NCI-H146 treated with DMSO at 0.1 percent for 48 hours (cell line): ENCODE measurements at regions not wholly inside any gene's neighbourhood (a gene's known extent, or its start where the extent isn't known, plus 50 kb on each side); places are given as distances from the start of the nearest gene placed in this dataset.
"Not testable (repeated sequence)": the region's sequence is repeated elsewhere in the genome, so short reads cannot be mapped to it uniquely, and the experiment has no call there.

ENCODE experiments used
- DNase-seq: peaks from one replicate; lab custom pipeline; 2025; ENCODE audit not compliant: unreplicated experiment; lab: John Stamatoyannopoulos, UW

DNA sequence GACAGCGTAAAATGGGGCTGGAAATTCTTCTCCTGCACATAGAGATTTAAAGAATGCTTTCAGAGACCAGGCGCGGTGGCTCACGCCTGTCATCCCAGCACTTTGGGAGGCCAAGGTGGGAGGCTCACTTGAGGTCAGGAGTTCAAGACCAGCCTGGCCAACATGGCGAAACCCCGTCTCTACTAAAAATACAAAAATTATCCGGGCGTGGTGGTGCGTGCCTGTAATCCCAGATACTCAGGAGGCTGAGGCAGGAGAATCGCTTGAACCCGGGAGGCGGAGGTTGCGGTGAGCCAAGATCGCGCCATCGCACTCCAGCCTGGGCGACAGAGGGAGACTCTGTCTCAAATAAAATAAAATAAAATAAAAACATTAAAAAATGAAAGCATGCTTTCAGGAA is 107.4 kb downstream of the CRLF2 start:
- not testable (repeated sequence) for DNase-seq

DNA sequence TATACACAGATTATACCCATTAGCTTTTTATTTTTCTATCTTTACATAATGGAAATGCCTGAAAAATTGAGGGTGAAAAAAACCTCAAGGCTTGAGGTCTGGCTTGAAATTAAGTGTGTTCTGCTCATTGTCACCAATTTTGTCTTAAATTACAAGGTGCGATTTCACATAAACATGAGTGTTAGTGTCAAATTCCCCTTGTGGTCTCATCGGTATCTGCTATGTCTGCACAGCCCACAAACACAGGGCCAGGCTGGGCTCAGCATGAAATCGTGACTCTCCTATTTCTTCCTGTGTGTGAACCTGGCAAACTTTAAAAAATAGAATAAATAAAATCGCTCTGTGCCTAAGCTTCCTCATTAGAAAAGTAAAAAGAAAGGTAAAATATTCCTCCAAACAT is 109.1 kb downstream of the CRLF2 start:
- DNase-seq, result no peak

DNA sequence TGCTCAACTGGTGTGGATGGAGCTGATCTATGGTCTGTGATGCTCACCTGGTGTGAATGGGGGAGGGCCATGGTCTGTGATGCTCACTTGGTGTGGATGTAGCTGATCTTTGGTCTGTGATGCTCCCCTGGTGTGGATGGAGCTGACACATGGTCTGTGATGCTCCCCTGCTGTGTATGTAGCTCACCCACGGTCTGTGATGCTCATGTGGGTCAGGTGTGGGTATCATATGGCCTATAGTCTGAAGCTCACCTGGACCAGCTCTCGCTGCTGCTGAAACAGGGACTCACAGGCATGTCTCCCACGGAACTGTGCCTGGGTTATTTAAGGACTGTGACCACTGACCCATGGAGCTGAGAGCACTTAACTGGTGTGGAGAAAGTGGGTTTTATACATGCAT is 109.7 kb downstream of the CRLF2 start:
- no peak for DNase-seq

GRCh38 chrX:1102221-1102620 is 110.2 kb downstream of the CRLF2 start:
- not testable (repeated sequence) for DNase-seq

DNA sequence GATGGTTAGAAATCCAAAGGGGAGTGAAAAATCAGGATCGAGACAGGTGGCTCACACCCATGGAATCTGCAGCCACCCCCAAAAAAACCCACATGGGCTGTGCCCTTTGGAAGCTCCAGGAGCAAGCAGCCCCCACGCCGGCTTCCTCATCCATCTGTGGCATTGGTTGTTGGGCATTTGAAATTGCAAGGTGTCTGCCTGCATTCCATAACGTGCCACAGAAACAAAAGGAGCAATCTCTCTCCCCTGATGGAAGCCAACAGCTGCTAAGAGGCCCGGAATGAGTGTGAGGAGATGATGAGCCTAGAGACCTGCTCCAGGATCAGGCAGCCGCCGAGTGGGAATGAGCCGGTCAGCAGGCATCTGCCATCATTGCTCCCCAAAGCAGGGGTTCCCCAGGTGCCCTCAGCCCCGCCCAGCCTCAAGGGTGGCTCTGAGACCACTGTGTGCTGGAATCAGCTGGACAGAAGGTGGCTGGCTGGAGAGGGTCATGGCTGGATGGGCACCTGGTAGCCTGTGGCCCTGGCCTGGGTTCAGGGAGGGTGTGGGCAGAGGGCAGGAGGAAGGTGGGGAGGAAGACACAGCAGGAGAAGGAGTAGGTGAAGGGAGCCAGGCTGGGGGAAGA is 113.2 kb downstream of the CRLF2 start:
- no peak for DNase-seq

DNA sequence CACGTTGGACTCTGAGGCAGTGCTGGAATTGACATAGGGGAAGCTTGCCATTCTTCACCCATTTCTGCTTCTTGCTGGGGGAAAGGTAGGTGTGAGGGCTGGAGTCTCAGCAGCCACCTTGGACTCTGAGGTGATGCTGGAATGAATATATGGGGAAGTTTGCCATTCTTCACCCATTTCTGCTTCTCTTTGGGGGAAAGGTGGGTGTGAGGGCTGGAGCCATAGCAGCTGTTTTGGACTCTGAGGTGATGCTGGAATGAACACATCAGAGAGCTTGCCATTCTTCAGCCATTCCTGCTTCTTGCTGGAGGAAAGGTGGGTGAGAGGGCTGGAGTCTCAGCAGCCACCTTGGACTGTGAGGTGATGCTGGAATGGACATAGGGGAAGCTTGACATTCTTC is 115.1 kb downstream of the CRLF2 start:
- DNase-seq, result no peak

DNA sequence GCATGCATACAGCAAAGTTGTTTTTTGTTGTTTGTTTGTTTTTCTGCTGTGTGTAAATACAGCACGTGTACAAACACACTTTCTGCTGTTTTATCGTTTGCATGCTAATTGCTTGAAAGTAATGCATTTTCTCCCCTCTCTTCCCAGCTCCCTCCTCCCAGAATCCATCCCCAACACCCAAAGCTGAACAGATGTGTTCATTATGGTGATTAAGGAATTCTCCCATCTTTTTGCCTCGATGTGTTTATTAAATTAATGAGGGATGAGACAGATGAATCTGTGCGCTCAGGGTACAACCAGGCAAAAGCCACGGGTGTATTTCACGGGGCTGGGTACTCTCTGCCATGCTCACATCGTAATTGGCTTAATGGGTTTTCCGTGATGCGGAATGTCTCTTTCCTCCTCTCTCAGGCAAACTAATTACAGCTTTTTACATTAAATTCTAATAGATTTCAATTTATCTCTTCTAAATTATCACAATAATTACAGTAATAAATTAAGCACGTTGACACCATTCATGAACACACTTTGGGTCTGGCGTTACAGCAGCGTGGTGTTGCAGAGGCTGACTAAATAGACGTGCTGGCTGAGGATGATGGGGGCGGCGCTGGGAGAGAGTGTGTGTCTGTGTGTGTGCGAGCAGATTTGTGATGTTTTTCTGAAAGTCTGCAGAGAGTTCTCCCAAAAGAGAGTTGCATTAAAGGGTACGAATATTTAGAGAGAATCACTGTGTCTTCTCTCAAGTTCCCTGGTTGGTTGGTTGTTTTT is 117.7 kb downstream of the CRLF2 start:
- no peak for DNase-seq

- DNase-seq, result no peak
Measured at GRCh38 chrX:1093586-1094421, 118.6 kb downstream of the CRLF2 start.

DNA sequence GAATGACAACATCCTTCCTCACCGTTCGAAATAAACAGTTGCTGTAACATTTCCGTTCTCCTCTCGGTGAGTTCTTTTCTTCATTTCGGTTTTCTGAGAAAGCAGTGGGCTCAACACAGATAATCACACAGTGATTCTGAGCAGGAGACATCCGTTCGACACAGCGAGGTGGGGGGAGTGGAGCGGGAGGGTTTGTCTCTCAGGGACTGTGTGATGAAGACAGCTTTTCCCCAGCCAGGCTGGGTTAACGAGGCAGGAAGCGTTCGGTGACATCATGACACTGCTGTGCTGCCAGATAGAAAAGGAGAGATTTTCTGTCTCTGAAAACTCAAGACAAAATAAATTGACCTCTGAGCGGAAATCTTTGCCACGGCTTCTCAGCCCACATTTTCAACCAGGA is 119.3 kb downstream of the CRLF2 start:
- DNase-seq, result no peak

DNA sequence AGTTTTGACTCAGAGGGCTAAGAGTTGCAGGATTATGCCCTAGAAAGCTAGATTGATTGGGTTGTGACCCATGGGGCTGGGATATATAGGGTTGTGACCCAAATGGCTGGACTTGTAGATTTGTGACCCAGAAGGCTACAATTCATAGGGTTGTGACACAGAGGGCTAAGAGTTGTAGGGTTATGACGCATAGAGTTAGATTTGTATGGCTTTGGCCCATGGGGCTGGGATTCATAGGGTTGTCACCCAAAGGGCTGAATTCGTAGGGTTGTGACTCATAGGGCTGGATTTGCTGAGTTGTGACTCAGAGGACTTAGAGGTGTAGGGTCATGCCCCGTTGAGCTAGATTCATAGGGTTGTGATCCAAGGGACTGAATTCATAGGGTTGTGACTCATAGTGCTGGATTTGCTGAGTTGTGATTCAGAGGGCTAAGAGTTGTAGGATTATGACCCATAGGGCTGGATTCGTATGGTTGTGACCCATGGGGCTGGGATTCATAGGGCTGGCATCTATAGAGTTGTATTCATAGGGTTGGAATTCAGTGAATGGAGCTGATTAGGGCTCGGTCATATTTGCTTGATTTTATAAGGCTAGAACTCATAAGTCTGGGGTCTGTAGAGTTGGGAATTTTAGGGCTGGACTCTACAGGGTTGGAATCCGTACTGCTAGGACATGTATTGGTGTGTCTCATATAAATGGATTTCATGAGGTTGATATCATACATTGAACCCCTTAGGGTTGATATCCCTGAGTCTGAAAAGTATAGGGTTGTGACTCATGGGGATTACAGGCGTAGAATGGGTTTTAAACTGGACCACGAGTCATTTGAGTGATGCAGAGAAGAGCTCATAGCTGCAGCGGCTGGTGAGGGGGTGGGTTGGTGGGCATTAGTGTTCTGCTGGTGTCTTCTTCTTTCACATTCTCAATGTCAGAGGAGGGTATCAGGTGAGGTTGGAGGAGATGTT is 125.7 kb downstream of the CRLF2 start:
- no peak for DNase-seq

GRCh38 chrX:1085871-1086270 is 126.6 kb downstream of the CRLF2 start:
- DNase-seq, result not testable (repeated sequence)

DNA sequence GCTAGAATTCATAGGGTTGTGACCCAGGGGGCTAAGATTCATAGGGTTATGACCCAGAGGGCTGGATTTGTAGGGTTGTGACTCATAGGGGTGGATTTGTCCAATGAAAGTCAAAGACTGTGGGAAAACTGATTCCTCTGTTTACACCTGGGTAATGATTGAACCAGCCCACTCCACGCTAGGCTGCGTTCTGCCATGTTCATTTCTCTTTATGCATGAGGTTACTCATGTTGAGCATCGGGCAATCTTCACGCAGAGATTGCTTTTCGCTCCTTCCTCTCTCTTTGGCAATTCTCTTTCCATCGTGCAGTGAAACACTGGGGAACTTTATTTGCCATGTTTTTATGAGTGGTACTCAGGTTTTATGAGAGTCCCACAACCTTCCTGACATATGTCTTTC is 127.8 kb downstream of the CRLF2 start:
- no peak for DNase-seq

DNA sequence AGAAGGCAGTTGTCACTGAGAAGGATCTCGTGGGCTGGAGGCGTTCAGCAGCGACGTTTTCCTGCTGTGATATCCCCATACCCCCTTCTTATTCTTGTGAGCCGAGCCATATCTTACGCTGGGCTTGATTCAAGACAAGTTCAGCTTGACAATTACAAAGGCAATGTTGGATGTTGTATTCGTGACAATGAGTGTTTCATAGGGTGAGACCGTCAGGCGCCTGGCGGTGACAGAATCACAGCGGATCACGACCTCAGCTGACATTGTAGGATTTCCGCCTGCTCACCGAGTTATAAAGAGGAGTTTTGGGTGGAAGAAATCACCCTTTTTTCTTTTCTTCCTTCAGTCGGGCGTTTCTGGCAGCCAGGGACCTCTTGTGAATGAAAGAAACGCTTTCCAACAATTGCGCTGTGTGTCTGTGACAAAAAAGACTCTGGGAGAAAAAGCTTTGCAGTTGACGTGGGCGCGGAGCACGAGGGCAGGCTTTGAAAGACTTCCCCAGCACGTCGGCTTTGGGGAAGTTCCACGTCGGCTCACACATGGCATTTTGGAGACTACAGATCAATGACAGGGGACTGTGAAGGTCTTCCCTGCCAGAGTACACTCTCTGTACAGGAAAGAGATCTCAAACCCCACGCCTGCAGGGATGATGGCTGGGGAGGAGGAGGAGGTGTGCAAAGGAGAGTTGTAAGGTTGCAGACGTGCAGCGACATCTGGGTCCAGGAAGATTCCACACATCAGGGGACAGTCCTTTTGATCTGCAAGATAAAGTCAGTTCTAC is 135.4 kb downstream of the CRLF2 start:
- no peak for DNase-seq

DNA sequence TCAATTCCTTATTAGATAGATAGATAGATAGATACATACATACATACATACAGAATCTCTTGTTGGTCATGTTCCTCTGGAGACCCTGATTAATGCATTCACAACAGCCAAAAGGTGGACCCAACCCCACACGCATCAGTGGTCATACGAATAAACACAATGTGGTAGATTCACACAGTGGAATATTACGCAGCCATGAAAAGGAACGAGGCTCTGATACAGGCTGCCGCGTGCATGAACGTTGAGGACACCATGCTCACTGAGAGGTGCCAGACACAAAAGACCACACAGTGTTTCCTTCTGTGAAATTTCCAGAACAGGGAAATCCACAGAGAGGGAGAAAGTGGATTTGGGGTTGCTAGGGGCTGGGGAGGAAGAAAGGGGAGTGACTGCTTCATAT is 136.7 kb downstream of the CRLF2 start:
- no peak for DNase-seq

- DNase-seq, result no peak
Measured at GRCh38 chrX:1075156-1075555, 137.3 kb downstream of the CRLF2 start.

DNA sequence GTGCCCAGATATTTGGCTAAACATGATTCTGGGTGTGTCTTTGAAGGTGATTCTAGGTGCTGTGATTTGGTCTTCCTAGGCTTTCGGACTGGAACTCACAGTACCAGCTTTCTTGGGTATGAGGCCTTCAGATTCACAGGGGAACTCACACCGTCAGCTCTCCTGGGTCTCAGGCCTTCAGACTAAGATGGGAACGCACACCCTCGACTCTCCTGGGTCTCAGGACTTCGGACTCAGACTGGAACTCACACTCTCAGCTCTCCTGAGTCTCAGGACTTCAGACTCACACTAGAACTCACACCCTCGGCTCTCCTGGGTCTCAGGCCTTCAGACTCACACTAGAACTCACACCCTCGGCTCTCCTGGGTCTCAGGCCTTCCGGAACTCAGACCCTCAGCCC is 137.7 kb downstream of the CRLF2 start:
- no peak for DNase-seq

GRCh38 chrX:1074172-1074571 is 138.3 kb downstream of the CRLF2 start:
- no peak for DNase-seq

GRCh38 chrX:1072637-1073377 is 139.6 kb downstream of the CRLF2 start:
- no peak for DNase-seq

GRCh38 chrX:1071351-1071750 is 141.1 kb downstream of the CRLF2 start:
- DNase-seq, result no peak
